Renal cortex interstitium (tissue), 11 donors: ENCODE measurements at regions not wholly inside any gene's neighbourhood (a gene's known extent, or its start where the extent isn't known, plus 50 kb on each side); places are given as distances from the start of the nearest gene placed in this dataset.
A peak's percentile ranks its signal among the peaks of the same experiment; 100 is the strongest.

Experiments
- DNase-seq, 11 donors: peaks; one replicate each; pipeline ENCODE4 v3.0.0-alpha.2; 2013; ENCODE audit warnings: low read depth in 9 of 11, low spot score in 4 of 11; ENCODE audit errors: extremely low read depth in 1 of 11

DNA sequence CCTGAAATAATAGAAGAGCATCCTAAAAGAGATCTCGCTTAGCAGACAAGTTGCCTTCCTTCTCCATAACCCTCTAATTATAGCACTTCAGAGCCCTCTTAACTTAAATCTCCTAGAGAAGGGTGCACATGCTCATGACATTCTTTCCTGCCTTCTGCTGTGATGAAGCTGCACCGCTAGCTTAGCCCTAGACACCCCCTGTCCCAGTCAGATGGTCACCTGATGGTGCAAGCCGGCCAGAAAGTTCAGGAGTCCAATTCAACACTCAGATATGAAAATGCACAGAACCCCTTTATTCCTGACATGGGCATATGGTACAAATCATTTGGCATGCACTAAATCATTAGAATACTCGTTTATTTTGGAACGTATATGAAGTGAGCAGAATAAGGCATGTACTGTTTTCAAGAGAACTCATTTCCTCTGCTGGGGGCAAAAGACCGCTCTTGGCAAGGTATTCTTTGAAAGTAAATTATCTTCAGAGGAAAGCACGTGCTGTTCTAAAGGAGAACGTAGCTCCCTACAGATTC, 420.4 kb upstream of the PROK2 start:
- no peak for DNase-seq

DNA sequence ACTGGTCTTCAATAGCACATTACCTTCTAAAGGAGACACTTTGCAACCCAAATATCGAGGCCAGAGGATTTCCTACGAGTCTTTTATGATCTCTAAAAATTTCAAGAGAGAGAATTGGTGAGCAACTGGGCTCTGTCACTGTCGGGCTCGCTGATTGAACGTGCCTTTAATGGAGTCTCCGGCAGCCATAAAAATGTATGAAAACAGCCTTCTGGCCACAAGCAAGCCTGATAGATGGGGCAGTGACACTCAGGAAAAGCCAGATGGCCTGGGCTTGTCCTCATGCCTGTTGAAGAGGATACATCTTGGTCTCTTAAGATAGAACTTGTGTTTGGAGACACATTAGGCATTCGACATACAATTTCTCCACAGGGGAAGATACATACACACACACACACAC, 419.5 kb upstream of the PROK2 start:
- peak in 7 of 11 donors; percentile 24 to 40 (median 38) for DNase-seq

DNA sequence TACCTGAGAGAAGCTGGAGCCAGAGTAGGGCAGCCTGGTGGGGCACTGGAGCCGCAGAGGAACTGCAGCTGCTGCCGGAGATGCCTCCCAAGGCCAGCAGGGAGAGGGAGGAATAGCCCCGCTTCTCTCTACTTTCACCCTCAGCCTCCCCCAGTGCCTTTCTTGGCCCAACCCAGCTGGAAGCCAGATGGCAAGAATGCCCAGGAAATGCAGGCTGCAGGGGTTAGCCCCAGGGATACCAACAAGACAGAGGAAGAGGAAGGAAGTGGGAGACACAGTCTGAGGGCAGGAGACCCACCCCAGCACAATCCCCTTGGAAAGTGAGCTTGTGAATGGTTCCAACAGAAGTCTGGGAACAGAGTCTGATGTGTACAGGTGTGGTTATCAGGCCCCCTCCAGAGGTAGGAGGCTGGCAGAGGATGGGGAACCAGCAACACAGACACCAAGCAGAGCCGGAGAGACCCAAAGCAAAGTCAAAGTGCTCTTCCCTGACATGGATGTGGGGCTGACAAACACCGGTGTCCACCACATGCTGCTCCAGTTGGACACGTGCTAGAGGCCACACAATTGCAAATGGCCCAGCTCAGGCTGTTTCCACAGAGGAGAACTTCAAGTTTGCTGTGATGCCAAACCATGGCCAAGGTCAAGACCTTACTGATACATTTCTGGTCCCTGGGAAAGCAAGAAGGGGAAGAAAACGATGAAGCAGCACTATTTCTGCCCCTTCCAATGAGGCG, 418.8 kb upstream of the PROK2 start:
- DNase-seq, result no peak

DNA sequence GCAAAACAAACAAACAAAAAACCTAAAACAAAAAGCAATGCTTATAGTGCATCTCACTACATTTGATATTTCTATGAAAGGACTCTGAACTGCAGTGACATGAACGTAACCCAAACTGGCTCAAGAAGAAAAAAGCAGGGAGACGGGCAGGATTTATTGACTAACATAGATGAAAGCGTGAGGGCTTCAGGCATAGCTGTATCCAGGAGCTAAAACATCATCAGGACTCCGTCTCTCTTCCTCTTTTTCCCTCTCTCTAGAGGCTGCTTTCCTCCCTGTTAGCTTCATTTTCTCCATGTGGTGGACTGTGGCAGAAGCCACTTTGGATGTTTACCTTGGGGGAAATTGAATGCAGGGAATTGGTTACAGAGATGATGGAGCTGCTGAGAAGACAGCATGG, 418.2 kb upstream of the PROK2 start:
- DNase-seq, result no peak

DNA sequence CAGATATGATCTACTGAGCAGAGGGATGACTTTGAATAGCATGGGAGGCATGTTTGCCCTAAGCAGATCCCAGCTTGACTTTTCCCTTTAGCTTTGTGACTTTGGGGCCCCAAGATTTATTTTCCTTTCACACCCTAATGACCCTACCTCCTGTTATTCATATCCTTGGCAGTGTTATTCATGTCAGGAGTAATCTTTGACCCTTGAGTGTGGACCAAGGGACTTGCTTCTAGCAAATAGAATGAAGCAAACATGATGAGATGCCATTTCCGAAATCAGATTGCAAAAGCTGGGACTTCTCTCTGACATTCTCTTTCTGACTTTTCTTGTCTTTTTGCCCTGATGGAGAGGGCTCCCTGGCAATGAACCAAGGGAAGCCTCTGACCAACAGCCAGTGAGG, 415.4 kb upstream of the PROK2 start:
- DNase-seq, result no peak

DNA sequence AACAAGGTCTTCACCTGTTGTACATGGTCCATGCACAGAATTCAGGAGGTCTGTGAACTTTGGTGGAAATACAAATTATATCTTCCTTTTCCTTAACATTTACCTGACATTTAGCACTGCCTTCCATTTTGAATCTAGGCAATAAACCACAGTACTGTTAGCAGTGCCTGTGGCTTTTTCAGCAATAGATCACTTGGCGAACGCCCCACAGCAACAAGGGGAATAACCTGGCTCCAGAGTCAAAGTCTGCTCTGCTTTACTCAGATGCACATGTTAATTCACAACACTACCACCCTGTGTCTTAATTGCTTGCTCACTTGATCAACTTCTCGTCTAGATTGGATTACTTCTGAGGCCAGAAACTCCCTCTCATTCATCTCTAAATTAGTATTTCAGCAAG, 414.6 kb upstream of the PROK2 start:
- DNase-seq, result no peak

DNA sequence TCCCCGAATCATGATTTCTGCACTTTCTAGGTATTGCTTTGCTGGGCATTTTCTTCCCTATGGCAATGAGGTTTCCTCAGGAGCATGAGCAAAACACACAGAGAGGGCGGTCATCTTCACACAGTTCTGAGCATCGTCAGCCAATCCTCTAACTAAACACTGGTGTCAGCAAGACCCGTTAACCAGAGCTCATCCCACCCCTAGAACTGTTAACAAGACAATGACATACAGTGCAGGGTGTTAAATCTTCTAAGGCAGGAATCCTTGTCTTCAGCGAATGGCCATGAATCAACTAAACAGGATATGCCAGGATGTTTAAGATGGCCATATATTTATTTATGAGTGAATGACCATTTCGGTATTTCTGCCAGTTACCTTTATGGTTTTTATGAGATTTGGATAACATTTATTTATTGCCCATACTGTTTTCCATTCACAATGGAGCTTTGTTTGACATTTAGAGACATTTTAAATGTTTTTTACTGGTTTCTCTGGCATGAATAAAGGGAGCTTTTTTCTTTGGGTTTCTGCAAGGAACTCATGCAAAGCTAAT, 411.5 kb upstream of the PROK2 start:
- DNase-seq, result no peak

DNA sequence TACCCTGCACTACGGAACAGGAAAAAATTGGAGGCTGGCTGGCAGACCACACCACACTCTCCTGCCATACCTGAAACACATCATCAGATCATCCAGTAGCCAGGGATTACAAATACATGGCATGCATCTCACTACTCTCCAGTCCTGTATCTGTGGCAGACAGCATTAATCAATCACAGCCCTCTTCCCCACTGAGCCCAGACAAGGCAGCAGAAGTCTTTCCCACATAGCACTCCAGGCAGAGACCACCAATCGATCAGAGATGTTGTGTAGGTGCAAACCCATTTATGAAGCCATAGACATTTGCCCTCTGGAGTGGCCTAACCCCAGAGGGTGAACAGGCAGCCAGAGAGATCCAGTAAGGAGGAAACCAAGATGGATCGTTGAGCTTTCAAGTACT, 410.9 kb upstream of the PROK2 start:
- DNase-seq, result no peak

DNA sequence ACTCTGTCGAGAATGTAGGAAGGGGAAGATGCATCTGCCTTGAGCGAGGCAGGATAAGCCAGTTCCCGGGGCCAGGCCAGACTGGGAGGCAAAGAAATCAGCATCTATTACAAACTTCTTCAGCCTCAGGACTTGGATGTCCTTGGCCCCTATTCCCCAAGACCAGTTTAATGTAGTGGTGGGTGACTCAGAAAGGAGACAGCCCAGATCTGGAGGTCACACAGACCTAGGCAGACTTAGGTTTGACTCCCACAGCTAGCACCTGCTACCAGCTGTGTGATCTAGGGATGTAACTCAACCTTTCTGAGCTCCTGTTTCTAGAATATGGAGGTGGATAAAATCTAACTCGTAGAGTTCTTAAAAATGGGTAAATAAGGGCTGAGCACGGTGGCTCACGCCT, 409.5 kb upstream of the PROK2 start:
- no peak for DNase-seq

DNA sequence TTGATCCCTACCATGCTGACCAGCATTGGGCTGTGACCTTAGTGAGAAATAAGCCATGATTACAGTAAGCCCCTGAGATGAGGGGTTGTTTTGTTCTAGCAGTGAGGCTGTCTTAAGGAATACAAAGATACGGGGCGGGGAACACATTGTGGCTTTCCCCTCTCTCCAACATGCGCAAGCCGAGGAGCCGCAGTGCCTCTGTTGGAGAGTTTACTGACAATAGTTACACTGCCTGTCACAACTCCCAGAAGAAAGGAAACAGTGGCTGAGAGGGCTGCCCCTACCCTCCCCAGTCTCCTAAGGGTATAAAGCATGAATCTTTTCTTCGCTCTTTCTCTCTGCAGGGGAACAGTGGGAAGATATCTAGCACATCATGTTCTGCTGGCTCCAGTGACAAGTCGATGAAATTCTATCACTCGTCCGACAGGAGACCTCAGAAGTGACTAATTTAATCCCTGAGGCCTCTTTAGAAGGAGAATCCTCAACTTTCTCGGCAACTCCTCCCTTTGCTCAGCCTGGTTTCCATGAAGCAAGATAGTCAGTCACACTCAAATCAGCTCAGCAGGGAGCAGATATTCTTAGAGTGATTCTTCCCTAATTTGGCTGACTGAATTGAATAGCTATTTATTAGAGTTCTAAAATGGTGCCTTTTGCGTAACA, 409.0 kb upstream of the PROK2 start:
- DNase-seq, result no peak

DNA sequence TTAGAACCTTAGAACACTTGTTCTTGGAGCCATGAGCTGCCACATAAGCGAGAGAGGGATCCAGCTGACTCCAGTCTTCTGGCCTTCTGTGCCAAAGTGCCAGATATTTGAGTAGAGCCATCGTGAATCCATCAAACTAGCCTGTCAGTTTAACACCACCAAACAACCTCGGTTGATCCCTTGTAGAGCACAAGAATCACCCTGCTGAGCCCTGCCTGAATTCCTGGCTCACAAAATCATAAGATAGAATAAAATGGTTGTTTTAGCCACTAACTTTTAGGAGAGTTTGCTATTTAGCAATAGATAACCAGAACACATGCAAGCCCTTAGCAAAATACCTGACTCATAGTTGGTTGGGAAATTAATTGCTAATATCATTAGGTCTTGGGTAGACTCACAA, 407.6 kb upstream of the PROK2 start:
- no peak for DNase-seq

DNA sequence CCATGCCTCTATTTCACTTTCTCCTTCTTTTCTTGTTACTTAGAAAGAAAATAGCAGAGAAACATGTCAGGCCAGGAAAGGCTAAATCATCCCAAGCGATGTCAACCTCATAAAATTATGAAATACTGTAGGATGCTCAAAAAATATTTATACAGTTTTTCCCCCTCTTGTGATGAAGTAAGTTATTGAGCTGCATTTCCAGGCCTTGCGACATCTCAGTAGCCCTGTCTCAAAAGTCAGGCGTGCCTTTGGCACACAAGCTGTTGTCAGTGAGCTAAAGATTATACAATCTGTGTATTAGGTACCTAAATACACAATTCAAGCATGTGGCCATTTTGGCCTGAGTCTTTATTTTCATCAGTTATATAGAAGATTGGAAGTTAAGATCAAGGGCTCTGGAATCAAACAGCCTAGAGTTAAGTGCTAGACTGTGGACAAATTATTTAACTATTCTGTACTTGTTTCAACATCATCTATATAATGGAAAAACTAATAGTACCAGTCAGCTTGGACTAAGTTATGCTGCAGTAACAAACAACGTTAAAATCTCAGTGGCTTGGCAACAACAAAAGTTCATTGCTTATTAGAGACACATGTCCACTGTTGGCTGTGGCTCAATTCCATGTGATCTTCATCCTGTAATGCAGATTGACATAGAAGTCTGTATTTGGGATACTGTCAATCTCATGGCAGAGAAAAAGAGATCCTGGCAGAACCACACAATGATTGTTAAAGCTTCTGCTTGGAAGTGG, 406.4 kb upstream of the PROK2 start:
- DNase-seq, result no peak

DNA sequence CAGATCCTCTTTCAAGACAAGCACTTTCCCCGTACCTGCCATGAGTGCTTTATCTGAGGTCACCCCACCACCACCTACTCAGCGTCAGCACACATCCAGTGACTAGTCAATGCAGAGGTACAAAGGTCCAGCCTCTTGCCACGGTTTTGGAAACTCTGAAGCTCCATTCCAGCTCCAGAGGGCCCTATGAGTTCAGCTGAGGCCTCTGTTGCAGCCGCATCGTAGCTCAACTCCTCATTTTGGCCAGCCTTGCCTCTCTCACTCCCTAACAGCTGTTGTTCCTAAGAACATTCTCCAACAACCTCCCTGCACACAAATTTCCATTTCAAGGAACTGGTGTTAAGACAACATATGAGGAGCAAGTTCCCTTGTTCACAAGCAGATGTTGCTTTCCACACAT, 405.1 kb upstream of the PROK2 start:
- DNase-seq, result no peak

DNA sequence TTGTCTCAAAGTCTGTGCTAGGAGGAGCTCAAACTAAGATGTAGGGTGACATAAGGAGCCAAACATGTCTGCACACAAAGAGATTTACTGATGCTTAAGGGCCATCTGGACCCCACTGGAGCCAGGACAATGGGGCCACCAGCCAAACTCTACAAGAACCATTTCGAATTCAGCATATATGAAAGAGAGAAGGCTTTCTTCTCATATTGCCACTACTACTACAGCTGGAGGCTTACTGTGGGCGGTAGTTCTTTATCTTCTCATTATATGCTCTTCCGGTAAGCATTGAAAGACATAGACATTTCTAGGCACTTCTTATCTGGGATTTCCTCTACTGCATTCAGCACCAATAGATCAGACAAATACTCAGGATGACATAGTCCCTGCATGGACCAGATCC, 404.4 kb upstream of the PROK2 start:
- no peak for DNase-seq

DNA sequence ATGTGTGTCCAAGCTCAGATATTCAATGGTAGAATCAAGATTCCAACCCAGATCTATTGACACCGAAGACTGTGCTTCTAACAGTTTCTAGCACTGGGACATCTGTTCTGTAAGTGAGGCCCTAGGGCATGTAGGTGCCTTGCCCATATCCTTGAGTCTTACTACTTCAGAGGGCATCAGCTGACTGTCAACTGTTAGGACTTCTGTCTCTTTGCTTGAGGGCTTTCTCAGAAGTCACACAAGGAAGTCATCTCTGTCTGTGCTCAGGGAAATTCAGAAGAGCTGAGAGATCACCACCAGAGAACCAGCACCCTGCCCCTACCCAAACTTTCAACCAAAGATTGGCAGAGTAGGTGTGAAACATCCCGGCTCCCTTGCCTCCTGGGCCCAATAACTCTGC, 403.6 kb upstream of the PROK2 start:
- DNase-seq, result no peak

DNA sequence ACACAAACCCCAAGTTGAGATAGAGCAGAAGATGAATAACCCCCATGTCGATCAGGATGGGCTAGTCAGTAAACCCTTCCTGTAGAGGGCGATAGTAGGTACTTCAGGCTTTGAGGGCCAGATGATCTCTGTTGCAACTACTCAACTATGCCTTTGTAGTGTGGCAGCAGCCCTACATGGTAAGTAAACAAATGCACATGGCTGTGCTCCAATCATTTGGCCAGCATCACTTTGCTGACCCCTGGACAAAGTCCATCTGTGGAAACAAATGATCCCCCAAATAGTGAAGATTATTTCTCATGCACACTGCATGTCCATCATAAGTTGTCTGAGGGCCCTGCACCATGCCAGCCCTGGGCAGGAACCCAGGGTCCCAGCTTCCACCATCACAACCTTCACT, 402.2 kb upstream of the PROK2 start:
- DNase-seq, result no peak

DNA sequence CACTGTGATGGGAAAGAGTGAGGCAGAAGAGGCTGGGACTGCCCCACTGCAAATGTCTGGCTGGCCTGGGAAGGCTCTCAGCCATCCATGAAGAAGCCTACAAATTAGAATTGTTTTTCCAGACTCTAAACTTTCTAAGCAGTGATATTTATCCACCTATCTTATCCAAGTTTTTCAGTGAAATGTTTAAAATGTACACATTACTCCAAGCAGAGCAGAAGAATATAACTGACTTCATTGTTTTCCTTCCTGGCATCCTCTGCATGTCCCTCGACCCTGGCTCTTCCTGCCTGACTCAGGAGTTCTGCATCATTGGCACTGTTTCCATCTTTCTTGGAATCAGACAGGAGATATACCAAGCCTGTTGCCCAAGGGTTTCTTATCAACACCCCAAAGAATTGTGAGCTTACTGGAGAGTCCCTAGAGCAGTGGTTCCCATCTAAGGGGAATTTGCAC, 401.5 kb upstream of the PROK2 start:
- no peak for DNase-seq

DNA sequence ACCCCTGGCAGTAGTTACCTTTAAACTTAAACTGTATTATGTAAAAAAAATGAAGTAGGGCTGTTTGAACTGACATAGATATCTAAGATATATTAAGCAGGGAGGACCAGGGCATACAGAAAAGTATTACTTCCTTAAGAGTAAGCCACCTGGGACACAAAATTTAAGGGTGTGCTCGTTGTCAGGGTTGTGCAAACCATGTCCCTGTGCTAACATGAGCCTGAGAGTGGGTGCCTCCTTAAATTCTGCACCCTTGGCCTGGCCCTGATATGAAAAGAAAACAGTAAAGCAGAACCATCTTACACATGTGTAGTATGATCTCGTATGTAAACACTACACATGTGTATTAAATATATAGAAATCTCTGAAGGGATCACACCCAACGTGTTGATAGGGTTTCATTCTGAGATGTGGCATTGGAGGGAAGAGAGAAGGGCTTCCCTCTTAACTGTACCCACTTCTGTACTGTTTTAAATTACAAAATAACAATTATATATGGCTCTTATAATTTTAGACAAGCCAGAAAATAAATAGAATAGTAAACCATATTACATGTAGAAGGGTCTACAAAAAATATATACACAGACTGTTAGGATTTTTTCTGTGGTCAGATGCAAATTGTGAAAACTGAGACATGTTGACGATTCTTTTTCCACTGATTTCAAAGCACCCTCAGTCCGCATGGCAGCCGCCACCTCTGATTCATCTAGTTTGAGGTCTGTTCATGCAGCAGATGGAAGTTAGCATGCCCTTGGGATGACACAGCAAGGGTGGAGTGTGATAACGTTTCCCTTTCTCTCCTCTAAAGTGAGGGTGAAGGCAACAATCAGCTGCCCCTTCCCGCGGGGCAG, 400.8 kb upstream of the PROK2 start:
- DNase-seq, result no peak

DNA sequence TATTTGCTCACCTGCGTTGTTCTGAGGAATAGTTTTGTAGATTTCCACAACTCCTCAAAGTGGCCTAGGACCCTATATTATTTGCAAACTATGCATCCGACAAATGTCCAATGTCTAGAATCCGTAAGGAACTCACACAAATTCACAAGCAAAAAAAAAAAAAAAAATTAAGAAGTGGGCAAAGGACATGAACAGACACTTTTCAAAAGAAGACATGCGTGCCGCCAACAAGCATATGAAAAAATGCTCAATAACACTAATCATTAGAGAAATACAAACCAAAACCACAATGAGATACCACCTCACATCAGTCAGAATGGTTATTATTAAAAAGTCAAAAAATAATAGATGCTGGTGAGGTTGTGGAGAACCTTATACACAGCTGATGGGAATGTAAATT, 398.5 kb upstream of the PROK2 start:
- DNase-seq, result no peak
